ENCODE measurements at regions not wholly inside any gene's neighbourhood (a gene's known extent, or its start where the extent isn't known, plus 50 kb on each side); places are given as distances from the start of the nearest gene placed in this dataset.

DNA sequence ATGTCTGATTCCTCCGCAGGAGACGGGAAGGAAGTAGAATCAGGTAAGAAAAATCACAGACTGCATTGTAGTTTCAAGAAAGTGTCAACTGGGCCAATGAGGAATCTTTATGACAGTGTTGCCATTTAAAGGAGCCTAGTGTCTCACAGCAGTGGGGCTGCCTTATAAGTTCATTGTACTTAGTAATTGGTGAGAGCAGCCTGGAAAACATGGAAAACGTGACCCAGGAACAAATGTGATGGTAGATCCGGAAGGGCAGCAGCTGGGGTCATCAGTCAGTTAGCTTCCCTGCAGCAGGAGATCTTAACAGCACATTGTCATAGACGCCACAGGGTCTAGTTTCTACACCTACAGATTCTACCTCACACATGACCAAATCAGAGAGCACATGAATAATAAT is 630.0 kb upstream of the LMO3 start:
- Histone ChIP-seq H3K4me3 (no peak overlapping the region), H3K27me3 (no peaks in the 10 kb centered on the region), H3K27ac (no peak overlapping the region), H3K36me3 (no peaks in the 10 kb centered on the region), H3K4me1 (no peaks in the 10 kb centered on the region), H3K9me3 (peaks cover 0 to 28% (median 0%) of the 10 kb centered on the region in 11 donors)
- intact Hi-C loops (cut with DNase I): no loop called here
- no peak for ATAC-seq
- DNase-seq: no peak
- 66 to 69% methylated on average over 5 of the region's 5 CpGs for WGBS, 2 donors
- TF ChIP-seq, protein P1, sequence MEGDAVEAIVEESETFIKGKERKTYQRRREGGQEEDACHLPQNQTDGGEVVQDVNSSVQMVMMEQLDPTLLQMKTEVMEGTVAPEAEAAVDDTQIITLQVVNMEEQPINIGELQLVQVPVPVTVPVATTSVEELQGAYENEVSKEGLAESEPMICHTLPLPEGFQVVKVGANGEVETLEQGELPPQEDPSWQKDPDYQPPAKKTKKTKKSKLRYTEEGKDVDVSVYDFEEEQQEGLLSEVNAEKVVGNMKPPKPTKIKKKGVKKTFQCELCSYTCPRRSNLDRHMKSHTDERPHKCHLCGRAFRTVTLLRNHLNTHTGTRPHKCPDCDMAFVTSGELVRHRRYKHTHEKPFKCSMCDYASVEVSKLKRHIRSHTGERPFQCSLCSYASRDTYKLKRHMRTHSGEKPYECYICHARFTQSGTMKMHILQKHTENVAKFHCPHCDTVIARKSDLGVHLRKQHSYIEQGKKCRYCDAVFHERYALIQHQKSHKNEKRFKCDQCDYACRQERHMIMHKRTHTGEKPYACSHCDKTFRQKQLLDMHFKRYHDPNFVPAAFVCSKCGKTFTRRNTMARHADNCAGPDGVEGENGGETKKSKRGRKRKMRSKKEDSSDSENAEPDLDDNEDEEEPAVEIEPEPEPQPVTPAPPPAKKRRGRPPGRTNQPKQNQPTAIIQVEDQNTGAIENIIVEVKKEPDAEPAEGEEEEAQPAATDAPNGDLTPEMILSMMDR (IDR thresholded peaks at IDR 0.05): no peak

DNA sequence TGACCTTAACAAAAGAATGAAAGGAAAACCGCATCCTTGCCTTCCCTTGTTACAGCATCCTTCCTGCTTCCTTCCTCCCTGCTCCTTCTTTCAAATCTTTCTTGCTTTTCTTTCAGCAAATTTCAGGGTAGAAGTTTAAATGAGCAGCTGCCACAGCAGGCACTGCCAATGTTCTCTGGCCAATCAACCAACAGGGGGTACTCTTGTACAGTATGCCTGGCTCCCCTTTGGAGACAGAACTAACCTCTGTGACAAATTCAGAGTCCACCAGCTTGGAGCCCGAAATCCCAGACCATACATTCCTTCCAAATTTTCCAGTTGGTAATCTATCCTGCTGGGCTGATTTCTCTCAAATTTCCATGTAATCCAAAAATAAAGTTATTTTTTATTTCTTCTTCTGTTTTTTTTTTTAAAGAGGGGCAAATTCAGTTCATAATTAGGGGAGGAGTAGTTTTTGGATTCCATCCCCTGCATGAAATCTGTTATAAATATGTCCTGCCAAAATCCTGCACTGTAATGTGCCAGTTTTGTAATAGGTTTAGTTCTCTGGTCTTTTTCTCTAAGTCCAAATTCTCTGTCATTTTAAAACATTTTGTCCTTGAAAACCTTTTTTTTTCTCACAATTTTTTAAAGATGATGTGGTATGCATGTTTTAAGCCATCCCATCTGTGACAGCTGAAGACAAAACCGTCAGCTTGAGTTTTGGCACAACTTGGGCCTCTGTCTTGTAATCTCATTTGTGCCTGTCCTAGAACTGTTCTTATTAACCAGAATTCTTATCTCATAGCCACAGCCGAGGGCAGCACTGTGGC is 610.0 kb upstream of the LMO3 start:
- Histone ChIP-seq H3K27me3 (no peaks in the 10 kb centered on the region), H3K27ac (no peak overlapping the region), H3K4me3 (no peak overlapping the region), H3K36me3 (no peaks in the 10 kb centered on the region), H3K9me3 (peaks cover 0 to 9% (median 0%) of the 10 kb centered on the region in 11 donors), H3K4me1 (no peaks in the 10 kb centered on the region)
- no peak for ATAC-seq
- DNase-seq: no peak
- 44 to 52% methylated on average over 4 of the region's 4 CpGs for WGBS, 2 donors
- TF ChIP-seq, protein P1 (IDR thresholded peaks at IDR 0.05): no peak
- intact Hi-C loops (cut with DNase I): no loop called here

DNA sequence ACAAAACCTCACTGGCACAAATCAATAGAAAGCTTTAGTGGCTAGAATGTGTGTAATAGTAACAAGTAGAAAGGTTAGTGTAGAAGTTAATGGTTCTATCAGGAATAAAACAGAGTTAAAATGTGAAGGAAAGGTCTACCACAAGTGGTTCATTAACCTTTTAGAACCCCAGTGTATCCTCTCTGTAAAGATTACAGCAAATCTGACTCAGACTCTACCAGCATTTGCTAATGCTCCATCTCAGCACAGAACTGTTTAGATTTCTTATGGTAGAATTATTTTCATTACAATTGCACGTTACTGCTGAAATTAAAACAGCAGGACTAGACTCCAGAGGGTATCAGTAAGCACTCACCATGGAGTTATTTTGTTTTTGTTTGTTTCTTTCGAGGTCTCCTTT is 609.0 kb upstream of the LMO3 start:
- ATAC-seq (no peak), DNase-seq (no peak)
- Histone ChIP-seq H3K4me1 (no peaks in the 10 kb centered on the region), H3K9me3 (peaks cover 0 to 9% (median 0%) of the 10 kb centered on the region in 11 donors), H3K27me3 (no peaks in the 10 kb centered on the region), H3K36me3 (no peaks in the 10 kb centered on the region), H3K27ac (no peak overlapping the region), H3K4me3 (no peak overlapping the region)
- TF ChIP-seq, protein P1 (IDR thresholded peaks at IDR 0.05): no peak
- 35 to 36% methylated on average over 2 of the region's 2 CpGs for WGBS, 2 donors
- intact Hi-C loops (cut with DNase I): no loop called here

DNA sequence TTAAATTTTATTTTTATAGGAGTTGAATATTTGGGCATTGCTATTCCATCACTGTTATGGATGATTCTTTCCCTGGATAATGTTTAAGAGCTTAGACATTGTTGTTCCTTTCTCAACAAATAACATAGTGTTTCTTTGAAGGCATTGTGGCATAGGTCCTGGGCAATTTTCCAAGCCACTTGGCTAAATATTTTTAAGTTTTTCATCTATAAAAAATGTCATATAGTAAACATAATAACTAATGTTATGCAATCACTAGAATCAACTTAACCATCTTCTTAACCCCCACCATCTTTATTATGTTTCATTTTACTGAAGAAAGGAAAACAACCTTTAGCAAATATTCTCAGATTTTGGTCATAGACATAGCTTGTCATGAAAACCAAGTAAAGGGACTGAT is 600.6 kb upstream of the LMO3 start:
- H3K27ac ChIP-seq: no peak overlapping the region
- DNase-seq (no peak), ATAC-seq (no peak)
- no peaks in the 10 kb centered on the region for H3K4me1 ChIP-seq
- no peaks in the 10 kb centered on the region for H3K36me3 ChIP-seq
- intact Hi-C loops (cut with DNase I): no loop called here
- H3K27me3 ChIP-seq: no peaks in the 10 kb centered on the region
- no peak overlapping the region for H3K4me3 ChIP-seq
- TF ChIP-seq, protein P1 (IDR thresholded peaks at IDR 0.05): no peak
- H3K9me3 ChIP-seq: no peaks in the 10 kb centered on the region

Measured in heart right ventricle (tissue), 16 donors.